ENCODE measurements at regions not wholly inside any gene's neighbourhood (a gene's known extent, or its start where the extent isn't known, plus 50 kb on each side); places are given as distances from the start of the nearest gene placed in this dataset.

DNA sequence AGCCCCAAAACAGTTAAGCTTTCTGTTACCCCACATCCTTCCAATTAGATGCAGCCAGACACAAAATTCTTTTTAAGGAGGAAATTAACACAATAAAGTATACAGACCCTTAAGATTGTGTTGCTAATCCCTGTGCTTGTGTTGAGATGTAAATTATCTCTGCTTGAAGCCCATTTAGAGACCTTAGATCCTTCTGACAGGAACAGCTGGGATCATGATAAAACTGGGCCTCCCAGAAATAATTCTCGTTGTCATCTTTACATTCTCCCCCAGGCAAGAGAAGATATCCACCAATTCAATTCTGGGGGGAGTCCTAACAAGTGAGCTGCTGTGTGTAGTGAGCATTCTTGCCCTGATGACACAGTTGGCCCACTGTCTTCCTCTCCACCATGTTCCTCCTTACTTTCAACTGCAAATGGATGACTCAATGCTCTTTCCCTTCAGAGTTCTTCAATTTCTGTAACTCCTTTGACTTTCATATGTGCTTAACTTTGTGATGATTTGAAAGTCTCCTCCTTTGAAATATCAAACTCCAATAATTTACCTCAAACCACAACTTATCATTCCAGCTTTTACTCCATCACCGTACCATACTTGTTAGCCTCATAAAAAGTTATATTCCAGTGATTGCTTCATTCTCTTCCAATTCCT, 186.6 kb downstream of the RAP2B start:
- TF ChIP-seq, protein P1, sequence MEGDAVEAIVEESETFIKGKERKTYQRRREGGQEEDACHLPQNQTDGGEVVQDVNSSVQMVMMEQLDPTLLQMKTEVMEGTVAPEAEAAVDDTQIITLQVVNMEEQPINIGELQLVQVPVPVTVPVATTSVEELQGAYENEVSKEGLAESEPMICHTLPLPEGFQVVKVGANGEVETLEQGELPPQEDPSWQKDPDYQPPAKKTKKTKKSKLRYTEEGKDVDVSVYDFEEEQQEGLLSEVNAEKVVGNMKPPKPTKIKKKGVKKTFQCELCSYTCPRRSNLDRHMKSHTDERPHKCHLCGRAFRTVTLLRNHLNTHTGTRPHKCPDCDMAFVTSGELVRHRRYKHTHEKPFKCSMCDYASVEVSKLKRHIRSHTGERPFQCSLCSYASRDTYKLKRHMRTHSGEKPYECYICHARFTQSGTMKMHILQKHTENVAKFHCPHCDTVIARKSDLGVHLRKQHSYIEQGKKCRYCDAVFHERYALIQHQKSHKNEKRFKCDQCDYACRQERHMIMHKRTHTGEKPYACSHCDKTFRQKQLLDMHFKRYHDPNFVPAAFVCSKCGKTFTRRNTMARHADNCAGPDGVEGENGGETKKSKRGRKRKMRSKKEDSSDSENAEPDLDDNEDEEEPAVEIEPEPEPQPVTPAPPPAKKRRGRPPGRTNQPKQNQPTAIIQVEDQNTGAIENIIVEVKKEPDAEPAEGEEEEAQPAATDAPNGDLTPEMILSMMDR (IDR thresholded peaks at IDR 0.05; ENCODE audit: borderline replicate concordance, extremely low read depth, low read length, poor library complexity, severe bottlenecking) = no peak
- no peak for TF ChIP-seq EZH2 (IDR thresholded peaks at IDR 0.05; ENCODE audit: borderline replicate concordance, low read depth, low read length, severe bottlenecking)
